Vagina (tissue), 2 donors: ENCODE measurements at regions not wholly inside any gene's neighbourhood (a gene's known extent, or its start where the extent isn't known, plus 50 kb on each side); places are given as distances from the start of the nearest gene placed in this dataset.

Source experiments
- CTCF ChIP-seq, 3 experiments: fragments of 450-650 bp in 2 of 3; fragments of 200-600 bp in 1 of 3; sonication (generic) in 1 of 3; IDR thresholded peaks; one replicate each; pipeline ENCODE4 v1.5.1; 2017 to 2019; ENCODE audit warnings: antibody characterized with exemption in 3 of 3, mild to moderate bottlenecking in 2 of 3, moderate library complexity in 2 of 3
- POLR2A ChIP-seq, 2 donors: fragments of 450-650 bp; IDR thresholded peaks; one replicate each; pipeline ENCODE4 v1.6.1; 2017; ENCODE audit warnings: antibody characterized with exemption in 2 of 2, mild to moderate bottlenecking in 2 of 2, moderate library complexity in 2 of 2
- POLR2AphosphoS5 ChIP-seq, 2 donors: sonication (generic); formaldehyde crosslinking; IDR thresholded peaks; one replicate each; pipeline ENCODE4 v1.9.0; 2017; ENCODE audit warnings: antibody characterized with exemption in 2 of 2, mild to moderate bottlenecking in 2 of 2, low read depth in 1 of 2; ENCODE audit not compliant: insufficient read depth in 1 of 2

DNA sequence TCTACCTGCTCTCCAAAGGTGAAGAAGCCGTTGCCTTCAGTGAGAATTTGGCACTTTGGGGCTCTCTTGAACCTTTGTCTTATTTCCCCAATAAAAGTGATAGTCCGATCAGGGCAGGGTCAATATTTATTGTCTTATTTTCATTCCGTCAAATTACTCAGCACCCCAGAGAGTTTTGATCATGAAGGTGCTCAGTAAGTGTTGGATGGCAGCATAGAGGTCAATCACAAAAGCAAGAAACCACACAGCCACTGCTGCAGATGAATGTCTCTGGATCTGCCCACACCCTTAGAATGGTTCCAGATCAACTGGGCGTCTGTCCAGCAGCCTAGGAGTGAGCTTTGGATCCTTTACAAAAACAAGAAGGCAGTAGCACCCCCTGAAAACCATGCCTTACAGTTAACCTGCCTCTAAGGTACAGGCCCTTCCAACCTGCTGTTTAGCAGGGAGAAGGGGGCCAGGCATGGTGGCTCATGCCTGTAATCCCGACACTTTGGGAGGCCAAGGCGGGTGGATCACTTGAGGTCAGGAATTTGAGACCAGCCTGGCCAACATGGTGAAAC is 97.3 kb downstream of the PSMG1 start:
- no peak for TF ChIP-seq CTCF (IDR thresholded peaks at IDR 0.05)
- TF ChIP-seq POLR2A (IDR thresholded peaks at IDR 0.05), result no peak
- TF ChIP-seq POLR2AphosphoS5 (IDR thresholded peaks at IDR 0.05; ENCODE audit: insufficient read depth in 1 of 2, low read depth in 1 of 2), result no peak
